HepG2 (cell line): ENCODE measurements at regions not wholly inside any gene's neighbourhood (a gene's known extent, or its start where the extent isn't known, plus 50 kb on each side); places are given as distances from the start of the nearest gene placed in this dataset.

Experiments
- ATAC-seq: fragments of 200-7000 bp; cut with Tn5 transposase; 3 replicates; pipeline ENCODE4 v1.9.1; 2020; ENCODE audit warnings: mild to moderate bottlenecking, moderate library complexity
- BruUV-seq: library from RNA; stranded (reverse); fragments of 400-500 nt; replicated peaks from 2 replicates; lab custom pipeline; 2021; lab: Mats Ljungman, UMichigan
- CTCF ChIA-PET: fragments of 300-600 bp; formaldehyde crosslinking; extraction: SDS; loops from one replicate; lab custom pipeline; 2021; ENCODE audit warnings: low total read pairs, inconsistent platforms, low intra/inter-chr PET ratio; lab: Yijun Ruan, JAX
- POLR2A ChIA-PET: fragments of 350-600 bp; sonication (Branson Sonifier 250); formaldehyde crosslinking; loops from one replicate; lab custom pipeline; 2020; ENCODE audit warnings: antibody characterized with exemption, inconsistent platforms; lab: Yijun Ruan, JAX
- DNase-seq: peaks from one replicate; pipeline ENCODE4 v3.0.0-alpha.2; 2015; ENCODE audit warnings: low spot score
- FAIRE-seq: peaks from 3 replicates; lab custom pipeline; 2011; peaks lifted over from hg19 to GRCh38; lab: Jason Lieb, UNC
- H2AFZ ChIP-seq: one replicate; pipeline ENCODE4 v1.6.1; 2011; ENCODE audit warnings: low read length, inconsistent platforms
- H3K27ac ChIP-seq: fragments of 300-600 bp; 3 replicates; pipeline ENCODE4 v1.8.0; 2011; ENCODE audit warnings: mixed run types, mild to moderate bottlenecking, mixed read lengths, low read length, inconsistent platforms; ENCODE audit not compliant: insufficient read depth; ENCODE audit errors: extremely low read length
- H3K27me3 ChIP-seq, 2 experiments: fragments of 200-600 bp in 1 of 2; 2 replicates in 1 of 2; 3 replicates in 1 of 2; pipeline versions ENCODE4 v1.6.0 to v1.8.0; 2011; ENCODE audit warnings: low read length in 2 of 2, mild to moderate bottlenecking in 2 of 2, moderate library complexity in 2 of 2, inconsistent platforms in 1 of 2; ENCODE audit not compliant: insufficient read depth in 2 of 2, control insufficient read depth in 1 of 2
- H3K36me3 ChIP-seq, 2 experiments: fragments of 200-600 bp in 1 of 2; replicated peaks in 1 of 2; 2 replicates in 1 of 2; 3 replicates in 1 of 2; pipeline versions ENCODE4 v1.5.1 to v1.8.0; 2011; ENCODE audit warnings: low read length in 2 of 2, inconsistent platforms in 1 of 2; ENCODE audit not compliant: insufficient read depth in 2 of 2, control insufficient read depth in 1 of 2
- H3K4me1 ChIP-seq: 2 replicates; pipeline ENCODE4 v1.5.1; 2012; ENCODE audit warnings: low read length, inconsistent platforms; ENCODE audit not compliant: insufficient read depth
- H3K4me2 ChIP-seq: 2 replicates; pipeline ENCODE4 v1.6.0; 2011; ENCODE audit warnings: low read depth, low read length, inconsistent platforms
- H3K4me3 ChIP-seq, 3 experiments: fragments of 200-600 bp in 1 of 3; sonication (generic), shearing (Covaris generic) in 1 of 3; replicated peaks in 1 of 3; 2 replicates each; pipeline ENCODE4 v1.5.1; 2011 to 2016; ENCODE audit warnings: low read length in 3 of 3, inconsistent platforms in 2 of 3, low read depth in 2 of 3, mild to moderate bottlenecking in 2 of 3, control low read depth in 1 of 3, mixed read lengths in 1 of 3; ENCODE audit not compliant: insufficient read depth in 1 of 3
- H3K79me2 ChIP-seq: one replicate; pipeline ENCODE4 v1.6.1; 2011; ENCODE audit warnings: low read length, inconsistent platforms; ENCODE audit not compliant: insufficient read depth
- H3K9ac ChIP-seq: 2 replicates; pipeline ENCODE4 v1.6.0; 2011; ENCODE audit warnings: mild to moderate bottlenecking, low read depth, low read length, inconsistent platforms; ENCODE audit not compliant: insufficient read depth
- H3K9me3 ChIP-seq: 2 replicates; pipeline ENCODE4 v1.5.1; 2012; ENCODE audit warnings: mild to moderate bottlenecking, low read length
- H4K20me1 ChIP-seq: 2 replicates; pipeline ENCODE4 v1.6.0; 2011; ENCODE audit warnings: inconsistent platforms, mild to moderate bottlenecking, low read length, moderate library complexity; ENCODE audit not compliant: insufficient read depth
- ARNT ChIP-seq: fragments of 450-650 bp; IDR thresholded peaks from 2 replicates; pipeline ENCODE4 v1.6.1; 2017
- CREB3 ChIP-seq: sonication (generic); formaldehyde crosslinking; IDR thresholded peaks from 2 replicates; pipeline ENCODE4 v1.5.0; 2020; ENCODE audit warnings: missing genetic modification reagents
- CTCF ChIP-seq: sonication (generic); formaldehyde crosslinking; IDR thresholded peaks from 2 replicates; pipeline ENCODE4 v1.5.0; 2020; ENCODE audit warnings: mild to moderate bottlenecking, missing genetic modification reagents, moderate library complexity
- GMEB1 ChIP-seq: sonication (generic); formaldehyde crosslinking; IDR thresholded peaks from 2 replicates; pipeline ENCODE4 v1.5.1; 2020; ENCODE audit warnings: missing genetic modification reagents, mild to moderate bottlenecking, borderline replicate concordance
- MAFF ChIP-seq: IDR thresholded peaks from 2 replicates; pipeline ENCODE4 v1.6.1; 2011; ENCODE audit warnings: low read depth, low read length, improper control_type of control experiment
- MAFK ChIP-seq, 2 experiments: IDR thresholded peaks in 1 of 2; conservative IDR thresholded peaks in 1 of 2; 2 replicates each; pipeline ENCODE4 v1.6.1; 2011; ENCODE audit warnings: improper control_type of control experiment in 2 of 2, low read length in 2 of 2
- MEF2D ChIP-seq: sonication (generic); formaldehyde crosslinking; IDR thresholded peaks from 2 replicates; pipeline ENCODE4 v1.5.1; 2020; ENCODE audit warnings: mild to moderate bottlenecking, missing genetic modification reagents
- PTBP1 ChIP-seq: fragments of 200-400 bp; formaldehyde crosslinking; IDR thresholded peaks from 2 replicates; pipeline ENCODE4 v1.6.1; 2018; ENCODE audit warnings: low read length, low read depth; ENCODE audit not compliant: poor library complexity, severe bottlenecking
- SNRNP70 ChIP-seq: fragments of 200-400 bp; formaldehyde crosslinking; IDR thresholded peaks from 2 replicates; pipeline ENCODE4 v1.6.1; 2017; ENCODE audit warnings: mild to moderate bottlenecking, low read depth, low read length, moderate library complexity
- SP2 ChIP-seq: sonication (generic); formaldehyde crosslinking; IDR thresholded peaks from 2 replicates; pipeline ENCODE4 v1.5.1; 2020; ENCODE audit warnings: mild to moderate bottlenecking, missing genetic modification reagents
- ZNF207 ChIP-seq: fragments of 450-650 bp; IDR thresholded peaks from 2 replicates; pipeline ENCODE4 v1.6.1; 2016; ENCODE audit warnings: antibody characterized with exemption, borderline replicate concordance
- ZNF496 ChIP-seq: sonication (generic); formaldehyde crosslinking; IDR thresholded peaks from 2 replicates; pipeline ENCODE4 v1.8.1; 2023; ENCODE audit warnings: mild to moderate bottlenecking, moderate library complexity, missing genetic modification reagents; ENCODE audit not compliant: insufficient replicate concordance
- ZNF777 ChIP-seq: sonication (generic); formaldehyde crosslinking; IDR thresholded peaks from 2 replicates; pipeline ENCODE4 v1.4.0; 2020; ENCODE audit warnings: missing genetic modification reagents
- ZSCAN29 ChIP-seq: sonication (generic); formaldehyde crosslinking; conservative IDR thresholded peaks from 2 replicates; pipeline ENCODE4 v1.4.0; 2020; ENCODE audit warnings: mild to moderate bottlenecking, missing genetic modification reagents
- WGBS: methylation state at CpG from one replicate; pipeline ENCODE4 v1.1.6; 2017; ENCODE audit warnings: low lambda C conversion rate; 5-methylcytosine and 5-hydroxymethylcytosine counted together
- in situ Hi-C: cut with HindIII; loops from 2 replicates; pipeline ENCODE4 v1.10.0; 2017; ENCODE audit warnings: low pct_unique_long_range_greater_than_20kb; ENCODE audit not compliant: extremely low pct_ligation_motif_present
- intact Hi-C: fragments of 100-400 bp; cut with micrococcal nuclease; formaldehyde crosslinking; loops from one replicate; pipeline ENCODE4 v1.10.0; 2022; ENCODE audit not compliant: unreplicated experiment
- TF ChIP-seq, protein P1 (sequence below): sonication (generic); formaldehyde crosslinking; IDR thresholded peaks from 2 replicates; pipeline ENCODE4 v1.4.0; 2020; ENCODE audit warnings: mild to moderate bottlenecking, missing genetic modification reagents

GRCh38 chr7:137130751-137131158, 212.8 kb downstream of the PTN start (continued):
- TF ChIP-seq, protein P1, sequence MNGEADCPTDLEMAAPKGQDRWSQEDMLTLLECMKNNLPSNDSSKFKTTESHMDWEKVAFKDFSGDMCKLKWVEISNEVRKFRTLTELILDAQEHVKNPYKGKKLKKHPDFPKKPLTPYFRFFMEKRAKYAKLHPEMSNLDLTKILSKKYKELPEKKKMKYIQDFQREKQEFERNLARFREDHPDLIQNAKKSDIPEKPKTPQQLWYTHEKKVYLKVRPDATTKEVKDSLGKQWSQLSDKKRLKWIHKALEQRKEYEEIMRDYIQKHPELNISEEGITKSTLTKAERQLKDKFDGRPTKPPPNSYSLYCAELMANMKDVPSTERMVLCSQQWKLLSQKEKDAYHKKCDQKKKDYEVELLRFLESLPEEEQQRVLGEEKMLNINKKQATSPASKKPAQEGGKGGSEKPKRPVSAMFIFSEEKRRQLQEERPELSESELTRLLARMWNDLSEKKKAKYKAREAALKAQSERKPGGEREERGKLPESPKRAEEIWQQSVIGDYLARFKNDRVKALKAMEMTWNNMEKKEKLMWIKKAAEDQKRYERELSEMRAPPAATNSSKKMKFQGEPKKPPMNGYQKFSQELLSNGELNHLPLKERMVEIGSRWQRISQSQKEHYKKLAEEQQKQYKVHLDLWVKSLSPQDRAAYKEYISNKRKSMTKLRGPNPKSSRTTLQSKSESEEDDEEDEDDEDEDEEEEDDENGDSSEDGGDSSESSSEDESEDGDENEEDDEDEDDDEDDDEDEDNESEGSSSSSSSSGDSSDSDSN (CRISPR knock-in tag) = no peak
- TF ChIP-seq ZNF777 (CRISPR knock-in tag) (no peak), ARNT (no peak), ZSCAN29 (CRISPR knock-in tag) (no peak), SP2 (CRISPR knock-in tag) (no peak), PTBP1 (no peak), GMEB1 (CRISPR knock-in tag) (no peak)

DNA sequence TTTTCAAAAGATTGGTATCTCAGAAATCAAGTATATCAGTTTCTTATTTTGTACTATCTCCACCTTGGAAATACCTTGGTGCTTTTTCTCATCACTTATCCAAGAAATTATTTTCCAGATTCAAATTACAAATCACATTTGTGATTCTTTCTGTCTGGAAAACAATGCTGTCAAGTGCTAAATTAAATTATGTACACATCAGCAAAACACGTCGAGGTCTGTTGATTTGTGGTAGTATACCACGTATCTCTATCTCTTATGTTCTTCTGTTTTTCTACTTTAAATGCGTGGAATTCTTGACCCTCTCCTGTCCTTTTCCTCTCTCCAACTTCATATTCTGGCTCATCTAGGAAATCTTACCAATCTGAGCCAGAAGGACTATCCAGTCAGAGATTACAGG, 214.5 kb downstream of the PTN start:
- Histone ChIP-seq H3K9me3 (no peaks in the 10 kb centered on the region), H3K4me3 (no peak overlapping the region), H3K27ac (no peak overlapping the region), H3K4me1 (no peaks in the 10 kb centered on the region), H3K4me2 (no peak overlapping the region), H3K27me3 (no peaks in the 10 kb centered on the region), H3K9ac (no peak overlapping the region), H4K20me1 (no peaks in the 10 kb centered on the region), H2AFZ (no peak overlapping the region), H3K36me3 (no peaks in the 10 kb centered on the region), H3K79me2 (no peaks in the 10 kb centered on the region)
- DNase-seq (no peak), ATAC-seq (no peak), FAIRE-seq (no peak)
- TF ChIP-seq MEF2D (no peak), SNRNP70 (no peak), ZNF496 (CRISPR knock-in tag) (no peak), MAFK (conservative IDR thresholded peaks at IDR 0.05 in 1 of 2, IDR thresholded peaks at IDR 0.05 in 1 of 2; ENCODE audit: low read length in 2 of 2) (peak; percentile 45 to 83; a peak in 3 of 4 replicates), MAFF (peak; percentile 71; the same call in 1 of the 2 replicates), CTCF (CRISPR knock-in tag) (no peak), CREB3 (CRISPR knock-in tag) (no peak), ZNF207 (no peak)
- CTCF ChIA-PET = no interaction called here
- 0% methylated on average over 4 of the region's 4 CpGs for WGBS
- POLR2A ChIA-PET = no interaction called here
- in situ Hi-C loops (no loop called here), intact Hi-C loops (no loop called here)
- no TSS peak for BruUV-seq
